Smooth muscle cell (in vitro differentiated cells): ENCODE measurements at regions not wholly inside any gene's neighbourhood (a gene's known extent, or its start where the extent isn't known, plus 50 kb on each side); places are given as distances from the start of the nearest gene placed in this dataset.

Source experiments
- DNase-seq: peaks from one replicate; lab custom pipeline; 2025; ENCODE audit not compliant: unreplicated experiment; lab: John Stamatoyannopoulos, UW
- H2AFZ ChIP-seq: fragments of 200-600 bp; sonication (generic); 2 replicates; pipeline ENCODE4 v1.6.0; 2016; ENCODE audit warnings: antibody characterized with exemption, low read depth, mild to moderate bottlenecking
- H3F3A ChIP-seq: fragments of 200-600 bp; sonication (generic); 2 replicates; pipeline ENCODE4 v1.6.0; 2017; ENCODE audit warnings: antibody characterized with exemption, low read depth
- H3K27ac ChIP-seq: fragments of 200-600 bp; sonication (generic); 2 replicates; pipeline ENCODE4 v1.5.1; 2016; ENCODE audit warnings: low read depth, mild to moderate bottlenecking
- H3K27me3 ChIP-seq: fragments of 200-600 bp; sonication (generic); 2 replicates; pipeline ENCODE4 v1.6.1; 2016; ENCODE audit warnings: low read depth, mild to moderate bottlenecking
- H3K36me3 ChIP-seq: fragments of 200-600 bp; sonication (generic); 2 replicates; pipeline ENCODE4 v1.5.1; 2016; ENCODE audit warnings: low read depth
- H3K4me1 ChIP-seq: fragments of 200-600 bp; sonication (generic); 2 replicates; pipeline ENCODE4 v1.5.1; 2016; ENCODE audit warnings: low read depth
- H3K4me2 ChIP-seq: fragments of 200-600 bp; sonication (generic); 2 replicates; pipeline ENCODE4 v1.6.0; 2016; ENCODE audit warnings: mild to moderate bottlenecking
- H3K4me3 ChIP-seq: fragments of 200-600 bp; sonication (generic); 2 replicates; pipeline ENCODE4 v1.5.1; 2016; ENCODE audit warnings: mild to moderate bottlenecking
- H3K79me2 ChIP-seq: fragments of 200-600 bp; sonication (generic); 2 replicates; pipeline ENCODE4 v1.6.0; 2016; ENCODE audit warnings: low read depth, mild to moderate bottlenecking
- H3K9ac ChIP-seq: fragments of 200-600 bp; sonication (generic); 2 replicates; pipeline ENCODE4 v1.6.0; 2016; ENCODE audit warnings: low read depth
- H3K9me3 ChIP-seq: fragments of 200-600 bp; sonication (generic); replicated peaks from 2 replicates; pipeline ENCODE4 v1.5.1; 2016; ENCODE audit warnings: low read depth
- H4K20me1 ChIP-seq: fragments of 200-600 bp; sonication (generic); 2 replicates; pipeline ENCODE4 v1.6.0; 2016; ENCODE audit warnings: low read depth
- CTCF ChIP-seq: fragments of 200-600 bp; sonication (generic); IDR thresholded peaks from 2 replicates; pipeline ENCODE4 v1.5.1; 2017; ENCODE audit warnings: borderline replicate concordance, mild to moderate bottlenecking, antibody characterized with exemption; ENCODE audit not compliant: insufficient read depth, poor library complexity, severe bottlenecking
- WGBS: methylation state at CpG from one replicate; pipeline ENCODE4 v1.1.7; 2016; ENCODE audit warnings: low lambda C conversion rate; 5-methylcytosine and 5-hydroxymethylcytosine counted together

GRCh38 chr2:150126143-150126740, 361.2 kb downstream of the RND3 start:
- H3K27ac ChIP-seq: peak overlapping the region; percentile 94
- TF ChIP-seq CTCF: no peak
- peaks cover 13% of the 10 kb centered on the region for H3F3A ChIP-seq

GRCh38 chr2:150125708-150126107, 361.8 kb downstream of the RND3 start:
- no peak overlapping the region for H3K4me3 ChIP-seq
- H3K9me3 ChIP-seq: no peaks in the 10 kb centered on the region
- H3K79me2 ChIP-seq: no peaks in the 10 kb centered on the region
- H4K20me1 ChIP-seq: no peaks in the 10 kb centered on the region
- peaks cover 29% of the 10 kb centered on the region for H3K4me1 ChIP-seq
- H2AFZ ChIP-seq: no peak overlapping the region
- peak overlapping the region; percentile 67 for H3K9ac ChIP-seq
- peaks cover 13% of the 10 kb centered on the region for H3F3A ChIP-seq
- DNase-seq: no peak
- no peak for TF ChIP-seq CTCF
- no peaks in the 10 kb centered on the region for H3K27me3 ChIP-seq
- 29% methylated on average over 9 of the region's 9 CpGs for WGBS
- peak overlapping the region; percentile 94 for H3K27ac ChIP-seq
- H3K36me3 ChIP-seq: no peaks in the 10 kb centered on the region
- H3K4me2 ChIP-seq: peak overlapping the region; percentile 77

More at GRCh38 chr2:150126143-150126740, 361.2 kb downstream of the RND3 start:
- Histone ChIP-seq H3K79me2 (no peaks in the 10 kb centered on the region), H3K9me3 (no peaks in the 10 kb centered on the region), H3K36me3 (no peaks in the 10 kb centered on the region), H4K20me1 (no peaks in the 10 kb centered on the region), H3K4me3 (no peak overlapping the region), H3K4me2 (peak overlapping the region; percentile 77), H3K27me3 (no peaks in the 10 kb centered on the region), H3K4me1 (peaks cover 24% of the 10 kb centered on the region), H2AFZ (no peak overlapping the region), H3K9ac (peak overlapping the region; percentile 74)
- DNase-seq: no peak
- 68% methylated on average over 7 of the region's 7 CpGs for WGBS

- Histone ChIP-seq H3K27ac (peak overlapping the region; percentile 94), H3K79me2 (no peaks in the 10 kb centered on the region), H3F3A (peaks cover 13% of the 10 kb centered on the region), H3K4me1 (peaks cover 33% of the 10 kb centered on the region), H3K36me3 (no peaks in the 10 kb centered on the region), H4K20me1 (no peaks in the 10 kb centered on the region), H3K9ac (peak overlapping the region; percentile 67), H3K4me3 (no peak overlapping the region), H2AFZ (no peak overlapping the region), H3K9me3 (no peaks in the 10 kb centered on the region), H3K4me2 (peak overlapping the region; percentile 77), H3K27me3 (no peaks in the 10 kb centered on the region)
- TF ChIP-seq CTCF: no peak
- WGBS: 22% methylated on average over 5 of the region's 5 CpGs
- no peak for DNase-seq
Observed at GRCh38 chr2:150125188-150125587, 362.3 kb downstream of the RND3 start.

GRCh38 chr2:150124739-150125138, 362.7 kb downstream of the RND3 start:
- H3K4me2 ChIP-seq: peak overlapping the region; percentile 77
- peak overlapping the region; percentile 24 for H3K9ac ChIP-seq
- H3K27ac ChIP-seq: peak overlapping the region; percentile 94
- no peak for TF ChIP-seq CTCF
- peaks cover 13% of the 10 kb centered on the region for H3F3A ChIP-seq
- no peak overlapping the region for H2AFZ ChIP-seq
- DNase-seq: no peak
- no peak overlapping the region for H3K4me3 ChIP-seq
- H4K20me1 ChIP-seq: no peaks in the 10 kb centered on the region
- no peaks in the 10 kb centered on the region for H3K27me3 ChIP-seq
- H3K79me2 ChIP-seq: no peaks in the 10 kb centered on the region
- H3K4me1 ChIP-seq: peaks cover 37% of the 10 kb centered on the region
- no peaks in the 10 kb centered on the region for H3K9me3 ChIP-seq
- H3K36me3 ChIP-seq: no peaks in the 10 kb centered on the region
